PC-9 (cell line): ENCODE measurements at regions not wholly inside any gene's neighbourhood (a gene's known extent, or its start where the extent isn't known, plus 50 kb on each side); places are given as distances from the start of the nearest gene placed in this dataset.

Experiments used
- BruUV-seq: library from RNA; stranded (reverse); fragments of 400-500 nt; replicated peaks from 2 replicates; lab custom pipeline; 2021; lab: Mats Ljungman, UMichigan
- CTCF ChIA-PET: fragments of 300-600 bp; sonication (Branson Sonifier 250); formaldehyde crosslinking; loops from one replicate; lab custom pipeline; 2022; ENCODE audit warnings: antibody characterized with exemption; lab: Charles Lee
- POLR2A ChIA-PET: fragments of 300-600 bp; sonication (Branson Sonifier 250); formaldehyde crosslinking; loops from one replicate; lab custom pipeline; 2022; ENCODE audit warnings: antibody characterized with exemption; ENCODE audit not compliant: unreplicated experiment; lab: Charles Lee
- DNase-seq, 2 experiments: peaks; one replicate each; pipeline versions ENCODE4 v3.0.0 to v3.0.0-alpha.2; 2015 to 2022; ENCODE audit warnings: mixed read lengths in 1 of 2
- H2AFZ ChIP-seq: fragments of 200-600 bp; sonication (generic); 2 replicates; pipeline ENCODE4 v1.8.1; 2017; ENCODE audit warnings: antibody characterized with exemption
- H3F3A ChIP-seq: fragments of 200-600 bp; sonication (generic); 2 replicates; pipeline ENCODE4 v1.8.1; 2017; ENCODE audit warnings: antibody characterized with exemption, mild to moderate bottlenecking, low read depth; ENCODE audit not compliant: insufficient read depth
- H3K27ac ChIP-seq: fragments of 200-600 bp; sonication (generic); 2 replicates; pipeline ENCODE4 v1.6.1; 2016; ENCODE audit warnings: mixed run types
- H3K27me3 ChIP-seq: fragments of 200-600 bp; sonication (generic); 2 replicates; pipeline ENCODE4 v1.6.1; 2016; ENCODE audit warnings: low read depth, mixed run types; ENCODE audit not compliant: insufficient read depth
- H3K36me3 ChIP-seq: fragments of 200-600 bp; sonication (generic); 2 replicates; pipeline ENCODE4 v1.6.1; 2016; ENCODE audit warnings: low read depth, mixed run types
- H3K4me1 ChIP-seq: fragments of 200-600 bp; sonication (generic); replicated peaks from 2 replicates; pipeline ENCODE4 v1.6.1; 2016; ENCODE audit warnings: mixed run types; ENCODE audit not compliant: insufficient read depth
- H3K4me2 ChIP-seq: fragments of 200-600 bp; sonication (generic); 2 replicates; pipeline ENCODE4 v1.6.1; 2017; ENCODE audit warnings: mixed run types
- H3K4me3 ChIP-seq: fragments of 200-600 bp; sonication (generic); 2 replicates; pipeline ENCODE4 v1.6.1; 2016; ENCODE audit warnings: mixed run types
- H3K79me2 ChIP-seq: fragments of 200-600 bp; sonication (generic); 2 replicates; pipeline ENCODE4 v1.6.1; 2017; ENCODE audit warnings: low read depth, mixed run types
- H3K9me2 ChIP-seq: fragments of 200-600 bp; sonication (generic); 2 replicates; pipeline ENCODE4 v1.8.1; 2017; ENCODE audit warnings: mild to moderate bottlenecking; ENCODE audit not compliant: insufficient read depth
- H3K9me3 ChIP-seq: fragments of 200-600 bp; sonication (generic); 2 replicates; pipeline ENCODE4 v1.8.1; 2016; ENCODE audit warnings: low read depth; ENCODE audit not compliant: insufficient read depth
- H4K20me1 ChIP-seq: fragments of 200-600 bp; sonication (generic); 2 replicates; pipeline ENCODE4 v1.8.1; 2017; ENCODE audit not compliant: insufficient read depth
- CTCF ChIP-seq: fragments of 200-600 bp; sonication (generic); conservative IDR thresholded peaks from 2 replicates; pipeline ENCODE4 v1.6.1; 2017; ENCODE audit warnings: mixed run types, antibody characterized with exemption, mild to moderate bottlenecking, moderate library complexity
- EZH2 ChIP-seq: fragments of 200-600 bp; sonication (generic); IDR thresholded peaks from 2 replicates; pipeline ENCODE4 v1.8.0; 2017; ENCODE audit warnings: antibody characterized with exemption, low read depth
- intact Hi-C: fragments of 100-400 bp; cut with micrococcal nuclease; formaldehyde crosslinking; loops from one replicate; pipeline ENCODE4 v1.10.0; 2022; ENCODE audit not compliant: unreplicated experiment

DNA sequence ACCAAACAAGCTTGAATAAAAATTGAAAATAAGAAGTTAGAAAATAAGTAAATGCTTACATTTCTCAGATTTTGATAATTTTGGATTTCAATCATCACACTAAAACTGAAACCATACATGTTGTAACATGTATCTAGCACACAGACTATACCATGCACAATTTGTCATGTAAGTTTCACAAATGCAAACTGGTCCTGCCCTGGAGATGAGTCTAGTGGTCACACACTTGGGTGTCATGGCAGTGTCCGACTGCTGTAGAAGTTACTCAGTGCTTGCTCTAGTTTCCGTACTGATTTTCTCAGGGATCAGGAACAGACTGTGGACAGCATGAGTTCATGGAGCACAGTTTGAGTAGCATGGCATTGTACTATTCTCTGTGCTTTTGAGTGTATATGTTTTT, 182.9 kb upstream of the RMP24 start:
- Histone ChIP-seq H3K4me3 (no peak overlapping the region), H3K27me3 (no peaks in the 10 kb centered on the region), H2AFZ (no peak overlapping the region), H3K9me2 (no peaks in the 10 kb centered on the region), H3K79me2 (no peaks in the 10 kb centered on the region), H3F3A (no peaks in the 10 kb centered on the region), H3K9me3 (no peaks in the 10 kb centered on the region), H3K27ac (no peak overlapping the region), H3K36me3 (no peaks in the 10 kb centered on the region), H3K4me1 (no peaks in the 10 kb centered on the region), H4K20me1 (no peaks in the 10 kb centered on the region), H3K4me2 (no peak overlapping the region)
- BruUV-seq = no TSS peak
- ChIA-PET POLR2A (no interaction called here), CTCF (no interaction called here)
- intact Hi-C loops = no loop called here
- TF ChIP-seq EZH2 = no peak
- no peak for TF ChIP-seq CTCF
- no peak for DNase-seq

DNA sequence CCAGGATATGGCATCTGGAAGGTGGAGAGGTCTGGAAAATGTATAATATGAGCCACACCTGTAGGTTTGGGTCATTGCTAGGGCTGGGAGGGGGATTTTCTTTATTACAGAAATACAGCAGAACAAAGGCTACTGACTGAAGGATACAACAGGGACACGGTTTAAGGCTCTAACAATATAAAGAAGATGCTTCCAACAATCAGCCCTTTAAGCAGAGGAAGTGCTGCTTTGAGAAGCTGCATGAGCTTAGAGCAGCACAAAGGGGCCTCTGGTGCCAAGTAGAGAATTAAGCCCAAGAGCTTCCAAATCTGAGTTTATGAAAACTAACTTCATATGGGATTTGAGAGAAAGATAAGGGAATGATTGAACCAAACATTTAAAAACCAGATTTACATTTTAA, 174.5 kb upstream of the RMP24 start:
- POLR2A ChIA-PET = no interaction called here

GRCh38 chr18:35803551-35803950, 168.9 kb upstream of the RMP24 start:
- H3K9me3 ChIP-seq = no peaks in the 10 kb centered on the region
- no peaks in the 10 kb centered on the region for H3K4me1 ChIP-seq
- no peak overlapping the region for H2AFZ ChIP-seq
- POLR2A ChIA-PET = no interaction called here
- no peak overlapping the region for H3K4me3 ChIP-seq
- intact Hi-C loops = no loop called here
- H3K36me3 ChIP-seq = no peaks in the 10 kb centered on the region
- H3F3A ChIP-seq = no peaks in the 10 kb centered on the region
- TF ChIP-seq CTCF (no peak), EZH2 (no peak)
- BruUV-seq = no TSS peak
- H3K4me2 ChIP-seq = no peak overlapping the region
- H3K27me3 ChIP-seq = no peaks in the 10 kb centered on the region
- H4K20me1 ChIP-seq = no peaks in the 10 kb centered on the region
- CTCF ChIA-PET = no interaction called here
- no peak overlapping the region for H3K27ac ChIP-seq
- DNase-seq = no peak
- no peaks in the 10 kb centered on the region for H3K79me2 ChIP-seq
- H3K9me2 ChIP-seq = no peaks in the 10 kb centered on the region

More for the DNA sequence above, 174.5 kb upstream of the RMP24 start:
- Histone ChIP-seq H3F3A (no peaks in the 10 kb centered on the region), H3K4me2 (no peak overlapping the region), H3K4me1 (no peaks in the 10 kb centered on the region), H3K27ac (no peak overlapping the region), H4K20me1 (no peaks in the 10 kb centered on the region), H3K79me2 (no peaks in the 10 kb centered on the region), H2AFZ (no peak overlapping the region), H3K9me2 (no peaks in the 10 kb centered on the region), H3K36me3 (no peaks in the 10 kb centered on the region), H3K27me3 (no peaks in the 10 kb centered on the region), H3K9me3 (no peaks in the 10 kb centered on the region), H3K4me3 (no peak overlapping the region)
- BruUV-seq = no TSS peak
- DNase-seq = no peak
- CTCF ChIA-PET = no interaction called here
- TF ChIP-seq CTCF = no peak
- TF ChIP-seq EZH2 = no peak
- intact Hi-C loops = no loop called here
